ENCODE measurements at regions not wholly inside any gene's neighbourhood (a gene's known extent, or its start where the extent isn't known, plus 50 kb on each side); places are given as distances from the start of the nearest gene placed in this dataset.

GRCh38 chr21:41678016-41678923, 88.6 kb downstream of the RIPK4 start:
- no peak for TF ChIP-seq CTCF (IDR thresholded peaks at IDR 0.05)
- TF ChIP-seq POLR2A (IDR thresholded peaks at IDR 0.05), result peak in 1 of 2 donors; percentile 2

Data from thyroid gland (tissue), 4 donors.